GM19023 (cell line): ENCODE measurements at regions not wholly inside any gene's neighbourhood (a gene's known extent, or its start where the extent isn't known, plus 50 kb on each side); places are given as distances from the start of the nearest gene placed in this dataset.
"Not testable (repeated sequence)": the region's sequence is repeated elsewhere in the genome, so short reads cannot be mapped to it uniquely, and the experiment has no call there.

ENCODE experiments used
- ATAC-seq: cut with Tn5 transposase; IDR thresholded peaks from one replicate; pipeline ENCODE4 v1.9.1; 2021; ENCODE audit warnings: mild to moderate bottlenecking, moderate library complexity; ENCODE audit not compliant: unreplicated experiment

GRCh38 chr3:21894459-21895340 lies 143.7 kb upstream of the ZNF385D start:
- no peak for ATAC-seq

- ATAC-seq = no peak
Observed at GRCh38 chr3:21898316-21898715, 147.3 kb upstream of the ZNF385D start.

- no peak for ATAC-seq
Observed at GRCh38 chr3:21901484-21901883, 150.5 kb upstream of the ZNF385D start.

GRCh38 chr3:21902956-21903355 lies 151.9 kb upstream of the ZNF385D start:
- ATAC-seq = no peak

GRCh38 chr3:21909096-21909495 lies 158.1 kb upstream of the ZNF385D start:
- ATAC-seq = no peak

- no peak for ATAC-seq
Observed at GRCh38 chr3:21912711-21913110, 161.7 kb upstream of the ZNF385D start.

- ATAC-seq = no peak
Observed at GRCh38 chr3:21913791-21914190, 162.8 kb upstream of the ZNF385D start.

GRCh38 chr3:21914451-21914850 lies 163.4 kb upstream of the ZNF385D start:
- ATAC-seq = no peak

GRCh38 chr3:21919383-21919782 lies 168.4 kb upstream of the ZNF385D start:
- no peak for ATAC-seq

- no peak for ATAC-seq
Observed at GRCh38 chr3:21920421-21920861, 169.4 kb upstream of the ZNF385D start.

- not testable (repeated sequence) for ATAC-seq
Observed at GRCh38 chr3:21923156-21923555, 172.1 kb upstream of the ZNF385D start.

- no peak for ATAC-seq
Observed at GRCh38 chr3:21927261-21927660, 176.3 kb upstream of the ZNF385D start.

- ATAC-seq = no peak
Observed at GRCh38 chr3:21934591-21934990, 183.6 kb upstream of the ZNF385D start.

GRCh38 chr3:21936207-21936606 lies 185.2 kb upstream of the ZNF385D start:
- ATAC-seq = no peak

GRCh38 chr3:21938267-21938681 lies 187.3 kb upstream of the ZNF385D start:
- no peak for ATAC-seq

GRCh38 chr3:21942328-21942727 lies 191.3 kb upstream of the ZNF385D start:
- ATAC-seq = no peak

GRCh38 chr3:21944251-21944650 lies 193.2 kb upstream of the ZNF385D start:
- no peak for ATAC-seq

GRCh38 chr3:21952856-21953255 lies 201.8 kb upstream of the ZNF385D start:
- ATAC-seq = no peak

- ATAC-seq = no peak
Observed at GRCh38 chr3:21954709-21955108, 203.7 kb upstream of the ZNF385D start.

GRCh38 chr3:21955406-21955805 lies 204.4 kb upstream of the ZNF385D start:
- ATAC-seq = no peak

GRCh38 chr3:21960033-21960432 lies 209.0 kb upstream of the ZNF385D start:
- no peak for ATAC-seq

- ATAC-seq = no peak
Observed at GRCh38 chr3:21962456-21962855, 211.4 kb upstream of the ZNF385D start.

GRCh38 chr3:21966457-21966856 lies 215.4 kb upstream of the ZNF385D start:
- not testable (repeated sequence) for ATAC-seq
